KBM-7 (cell line): ENCODE measurements at regions not wholly inside any gene's neighbourhood (a gene's known extent, or its start where the extent isn't known, plus 50 kb on each side); places are given as distances from the start of the nearest gene placed in this dataset.
A peak's percentile ranks its signal among the peaks of the same experiment; 100 is the strongest.
"Not testable (repeated sequence)": the region's sequence is repeated elsewhere in the genome, so short reads cannot be mapped to it uniquely, and the experiment has no call there.

Experiments
- DNase-seq: peaks from one replicate; pipeline ENCODE4 v3.0.0-alpha.2; 2015
- in situ Hi-C: fragments of 300-500 bp; cut with MboI; formaldehyde crosslinking; loops from 2 replicates; pipeline ENCODE4 v1.14.3; 2020; ENCODE audit warnings: low sequenced_read_pairs, low pct_unique_long_range_greater_than_20kb, mixed read lengths

GRCh38 chr10:78202386-78202785, 168.7 kb downstream of the RPS24 start:
- DNase-seq = no peak
- in situ Hi-C loops = no loop called here

GRCh38 chr10:78203915-78204818, 170.5 kb downstream of the RPS24 start:
- in situ Hi-C loops = no loop called here
- DNase-seq = peak; percentile 29

- DNase-seq = no peak
Observed at GRCh38 chr10:78205457-78206016, 171.9 kb downstream of the RPS24 start.

GRCh38 chr10:78207216-78207615, 173.6 kb downstream of the RPS24 start:
- no peak for DNase-seq
- in situ Hi-C loops = no loop called here

More at GRCh38 chr10:78205457-78206016, 171.9 kb downstream of the RPS24 start:
- in situ Hi-C loops = no loop called here

GRCh38 chr10:78207776-78208175, 174.1 kb downstream of the RPS24 start:
- in situ Hi-C loops = no loop called here
- no peak for DNase-seq

- in situ Hi-C loops = no loop called here
- no peak for DNase-seq
Observed at GRCh38 chr10:78209970-78210369, 176.3 kb downstream of the RPS24 start.

GRCh38 chr10:78210548-78210947, 176.9 kb downstream of the RPS24 start:
- DNase-seq = no peak
- in situ Hi-C loops = no loop called here

- no peak for DNase-seq
Observed at GRCh38 chr10:78210976-78211375, 177.3 kb downstream of the RPS24 start.

GRCh38 chr10:78211561-78212051, 177.9 kb downstream of the RPS24 start:
- peak; percentile 58 for DNase-seq
- in situ Hi-C loops = no loop called here

More at GRCh38 chr10:78210976-78211375, 177.3 kb downstream of the RPS24 start:
- in situ Hi-C loops = no loop called here

- DNase-seq = no peak
- in situ Hi-C loops = no loop called here
Observed at GRCh38 chr10:78212060-78212785, 178.6 kb downstream of the RPS24 start.

- in situ Hi-C loops = no loop called here
- DNase-seq = peak; percentile 54
Observed at GRCh38 chr10:78212786-78213175, 179.1 kb downstream of the RPS24 start.

GRCh38 chr10:78214955-78215354, 181.3 kb downstream of the RPS24 start:
- in situ Hi-C loops = no loop called here
- DNase-seq = no peak

GRCh38 chr10:78215645-78216044, 182.0 kb downstream of the RPS24 start:
- in situ Hi-C loops = no loop called here
- DNase-seq = peak; percentile 82

GRCh38 chr10:78217336-78217735, 183.7 kb downstream of the RPS24 start:
- no peak for DNase-seq
- in situ Hi-C loops = no loop called here

GRCh38 chr10:78218798-78219490, 185.3 kb downstream of the RPS24 start:
- in situ Hi-C loops = no loop called here
- no peak for DNase-seq

GRCh38 chr10:78219568-78219967, 185.9 kb downstream of the RPS24 start:
- DNase-seq, in situ Hi-C loops: not testable (repeated sequence)

GRCh38 chr10:78220781-78221180, 187.1 kb downstream of the RPS24 start:
- in situ Hi-C loops = no loop called here
- DNase-seq = no peak

- in situ Hi-C loops = no loop called here
- DNase-seq = no peak
Observed at GRCh38 chr10:78222096-78222790, 188.6 kb downstream of the RPS24 start.

- DNase-seq = no peak
- in situ Hi-C loops = no loop called here
Observed at GRCh38 chr10:78223088-78223487, 189.4 kb downstream of the RPS24 start.
